ENCODE measurements at regions not wholly inside any gene's neighbourhood (a gene's known extent, or its start where the extent isn't known, plus 50 kb on each side); places are given as distances from the start of the nearest gene placed in this dataset.

- TF ChIP-seq CTCF (IDR thresholded peaks at IDR 0.05; ENCODE audit: low read length) (no peak), EZH2 (IDR thresholded peaks at IDR 0.05; ENCODE audit: borderline replicate concordance, low read length) (no peak)
These were observed 324.9 kb upstream of the SGCG start for GRCh38 chr13:22855926-22856325.
